ENCODE measurements at regions not wholly inside any gene's neighbourhood (a gene's known extent, or its start where the extent isn't known, plus 50 kb on each side); places are given as distances from the start of the nearest gene placed in this dataset.
A peak's percentile ranks its signal among the peaks of the same experiment; 100 is the strongest.

DNA sequence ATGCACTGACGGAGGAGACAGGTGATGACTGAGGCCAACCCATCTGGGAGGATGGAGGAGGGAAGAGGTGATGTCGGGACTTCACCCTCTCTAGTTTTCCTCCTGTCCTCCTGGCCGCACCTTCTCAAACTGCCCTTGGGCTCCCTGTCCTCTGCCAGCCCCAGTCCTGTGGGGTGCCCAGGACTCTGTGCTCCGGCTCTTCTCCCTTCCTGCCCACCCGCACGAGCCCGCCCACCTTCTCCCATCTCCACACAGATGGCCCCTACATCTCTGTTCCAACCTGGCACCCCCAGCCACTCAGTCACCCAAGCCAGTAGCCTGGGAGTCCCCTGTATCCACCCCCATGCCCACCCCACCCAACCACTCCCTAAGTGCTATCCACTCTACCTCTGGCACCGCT, 206.7 kb upstream of the LINGO1 start:
- DNase-seq, result no peak
- H4K20me1 ChIP-seq (ENCODE audit: insufficient read depth, low read depth, low read length), result 0 out of 2 replicates have a peak, but pooled peaks cover 4% of the 10 kb centered on the region
- no peak overlapping the region for H3K4me3 ChIP-seq (ENCODE audit: low read length)
- H3K27me3 ChIP-seq (ENCODE audit: low read length), result no peaks in the 10 kb centered on the region
- no peaks in the 10 kb centered on the region; the same call in 1 of the 2 replicates for H3K9me3 ChIP-seq (ENCODE audit: low read length)
- no peak overlapping the region for H3K27ac ChIP-seq (ENCODE audit: low read length)
- H3K9ac ChIP-seq (ENCODE audit: low read length), result no peak overlapping the region
- H3K36me3 ChIP-seq (ENCODE audit: insufficient read depth, low read length), result no peaks in the 10 kb centered on the region
- no peaks in the 10 kb centered on the region for H3K4me1 ChIP-seq (ENCODE audit: low read length)
- no peak overlapping the region for H2AFZ ChIP-seq (ENCODE audit: low read length)
- H3K4me2 ChIP-seq (ENCODE audit: low read depth, low read length, poor library complexity, severe bottlenecking), result no peak overlapping the region
- no peaks in the 10 kb centered on the region for H3K79me2 ChIP-seq (ENCODE audit: low read length)
- no peaks in the 10 kb centered on the region for H3K9me2 ChIP-seq (replicated peaks; ENCODE audit: insufficient read depth, low read length)

DNA sequence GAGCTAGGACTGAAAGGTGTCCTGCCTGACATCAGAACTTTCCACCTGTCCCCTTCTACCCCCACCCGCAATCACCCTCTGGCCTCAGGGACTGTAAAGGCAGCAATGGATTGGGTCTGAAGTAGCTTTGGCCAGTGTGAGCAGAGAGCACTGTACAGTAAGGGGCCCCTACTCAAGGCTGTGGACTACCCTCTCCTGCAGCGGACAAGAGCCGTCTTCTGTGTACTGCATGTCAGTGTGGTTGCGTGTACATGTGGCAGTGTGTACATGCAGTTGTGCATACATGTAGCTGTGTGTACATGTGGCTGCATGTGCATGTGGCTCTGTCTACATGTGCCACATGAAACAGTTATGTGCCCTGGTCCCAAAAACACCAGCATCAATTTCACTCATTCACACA, 205.9 kb upstream of the LINGO1 start:
- no peak overlapping the region for H3K4me2 ChIP-seq (ENCODE audit: low read depth, low read length, poor library complexity, severe bottlenecking)
- no peaks in the 10 kb centered on the region for H3K9me2 ChIP-seq (replicated peaks; ENCODE audit: insufficient read depth, low read length)
- H3K27ac ChIP-seq (ENCODE audit: low read length), result no peak overlapping the region
- H3K4me1 ChIP-seq (ENCODE audit: low read length), result no peaks in the 10 kb centered on the region
- H3K36me3 ChIP-seq (ENCODE audit: insufficient read depth, low read length), result no peaks in the 10 kb centered on the region
- H3K27me3 ChIP-seq (ENCODE audit: low read length), result no peaks in the 10 kb centered on the region
- H4K20me1 ChIP-seq (ENCODE audit: insufficient read depth, low read depth, low read length), result 0 out of 2 replicates have a peak, but pooled peaks cover 4% of the 10 kb centered on the region
- DNase-seq, result no peak
- H3K4me3 ChIP-seq (ENCODE audit: low read length), result no peak overlapping the region
- H2AFZ ChIP-seq (ENCODE audit: low read length), result no peak overlapping the region
- H3K9me3 ChIP-seq (ENCODE audit: low read length), result no peaks in the 10 kb centered on the region
- H3K9ac ChIP-seq (ENCODE audit: low read length), result no peak overlapping the region
- H3K79me2 ChIP-seq (ENCODE audit: low read length), result no peaks in the 10 kb centered on the region

DNA sequence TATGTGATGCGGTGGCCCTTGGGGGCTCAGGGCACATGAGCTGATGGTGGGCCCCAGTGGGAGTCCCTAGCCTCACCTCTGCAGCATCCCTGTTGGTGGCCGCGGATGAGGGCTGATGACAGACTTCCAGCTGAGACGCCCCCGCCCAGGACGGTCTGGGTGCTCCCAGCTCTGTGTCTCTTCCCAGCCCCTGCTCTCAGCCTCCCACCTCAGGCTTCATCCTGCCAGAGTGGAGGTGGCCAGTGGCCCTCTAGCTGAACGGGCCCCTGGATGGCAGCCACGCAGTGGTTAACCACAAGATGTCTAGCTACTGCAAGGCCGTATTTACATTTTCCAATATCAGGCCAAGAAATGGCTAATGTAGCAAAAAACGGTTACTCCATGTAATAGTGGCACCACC, 205.3 kb upstream of the LINGO1 start:
- Histone ChIP-seq H3K4me3 (ENCODE audit: low read length) (no peak overlapping the region), H4K20me1 (ENCODE audit: insufficient read depth, low read depth, low read length) (0 out of 2 replicates have a peak, but pooled peaks cover 4% of the 10 kb centered on the region), H3K27ac (ENCODE audit: low read length) (no peak overlapping the region), H2AFZ (ENCODE audit: low read length) (no peak overlapping the region), H3K27me3 (ENCODE audit: low read length) (no peaks in the 10 kb centered on the region), H3K4me2 (ENCODE audit: low read depth, low read length, poor library complexity, severe bottlenecking) (no peak overlapping the region), H3K9ac (ENCODE audit: low read length) (no peak overlapping the region), H3K9me3 (ENCODE audit: low read length) (no peaks in the 10 kb centered on the region), H3K4me1 (ENCODE audit: low read length) (no peaks in the 10 kb centered on the region), H3K79me2 (ENCODE audit: low read length) (no peaks in the 10 kb centered on the region), H3K9me2 (replicated peaks; ENCODE audit: insufficient read depth, low read length) (no peaks in the 10 kb centered on the region), H3K36me3 (ENCODE audit: insufficient read depth, low read length) (no peaks in the 10 kb centered on the region)
- DNase-seq, result no peak

DNA sequence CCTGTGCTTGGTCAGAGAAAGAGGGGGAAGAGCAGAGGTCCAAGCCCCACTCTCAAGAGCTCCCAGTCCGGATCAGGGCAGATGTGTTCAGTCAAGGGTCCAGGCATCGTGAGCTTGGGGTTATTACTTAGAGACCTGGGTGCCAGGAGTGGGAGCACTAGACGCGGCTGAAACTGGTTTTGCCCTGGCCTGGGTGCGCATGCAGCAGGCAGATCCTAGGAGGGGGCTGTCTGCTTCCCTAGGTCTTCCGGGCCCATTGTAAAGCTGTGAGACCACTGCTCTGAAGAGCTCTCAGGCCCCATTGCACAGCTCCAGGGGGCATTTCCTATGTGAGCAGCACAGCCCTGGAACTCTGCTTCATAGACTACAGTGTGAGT, 204.9 kb upstream of the LINGO1 start:
- Histone ChIP-seq H3K4me2 (ENCODE audit: low read depth, low read length, poor library complexity, severe bottlenecking) (no peak overlapping the region), H3K4me1 (ENCODE audit: low read length) (no peaks in the 10 kb centered on the region), H4K20me1 (ENCODE audit: insufficient read depth, low read depth, low read length) (0 out of 2 replicates have a peak, but pooled peaks cover 4% of the 10 kb centered on the region), H3K27ac (ENCODE audit: low read length) (no peak overlapping the region), H3K27me3 (ENCODE audit: low read length) (no peaks in the 10 kb centered on the region), H3K9me3 (ENCODE audit: low read length) (no peaks in the 10 kb centered on the region), H3K79me2 (ENCODE audit: low read length) (no peaks in the 10 kb centered on the region), H2AFZ (ENCODE audit: low read length) (no peak overlapping the region), H3K4me3 (ENCODE audit: low read length) (no peak overlapping the region), H3K9me2 (replicated peaks; ENCODE audit: insufficient read depth, low read length) (no peaks in the 10 kb centered on the region), H3K36me3 (ENCODE audit: insufficient read depth, low read length) (no peaks in the 10 kb centered on the region), H3K9ac (ENCODE audit: low read length) (no peak overlapping the region)
- DNase-seq, result no peak

DNA sequence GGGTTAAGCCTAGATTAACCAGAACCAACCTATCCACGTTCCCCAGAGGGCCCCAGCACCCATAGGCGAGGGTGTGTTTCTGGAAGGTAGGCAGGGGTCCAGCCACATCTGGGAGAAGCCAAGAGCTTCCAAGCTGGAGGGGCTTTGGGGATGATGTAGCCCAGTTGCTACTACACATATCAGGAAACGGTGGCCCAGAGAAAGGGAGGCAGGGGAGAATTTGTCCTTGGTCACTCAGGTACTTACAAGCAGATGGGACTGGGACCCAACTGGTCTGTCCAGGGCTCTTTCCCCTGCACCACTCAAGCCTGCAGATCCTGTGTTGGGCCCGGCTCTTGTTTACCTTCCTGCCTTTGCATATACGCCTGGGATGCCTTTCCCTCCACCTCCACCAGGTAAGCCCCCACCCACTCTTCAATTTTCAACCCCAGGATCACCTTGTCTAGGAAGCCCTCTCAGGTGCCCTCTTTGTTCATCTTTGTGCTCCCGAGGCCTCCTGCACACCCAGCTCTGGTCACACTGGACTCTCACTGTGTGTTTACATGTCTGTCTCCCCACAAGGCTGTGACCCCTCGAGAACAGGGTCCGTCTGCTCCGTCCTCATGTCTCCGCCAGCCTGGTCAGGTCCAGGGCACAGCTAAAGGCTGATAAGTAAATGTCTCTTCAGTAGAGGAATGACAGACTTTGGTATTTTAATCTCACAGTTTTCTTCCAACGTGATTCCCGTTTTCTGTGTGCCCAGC, 204.4 kb upstream of the LINGO1 start:
- DNase-seq, result no peak
- Histone ChIP-seq H2AFZ (ENCODE audit: low read length) (no peak overlapping the region), H3K9me3 (ENCODE audit: low read length) (no peaks in the 10 kb centered on the region), H3K27me3 (ENCODE audit: low read length) (no peaks in the 10 kb centered on the region), H3K79me2 (ENCODE audit: low read length) (no peaks in the 10 kb centered on the region), H3K4me3 (ENCODE audit: low read length) (no peak overlapping the region), H3K27ac (ENCODE audit: low read length) (no peak overlapping the region), H4K20me1 (ENCODE audit: insufficient read depth, low read depth, low read length) (0 out of 2 replicates have a peak, but pooled peaks cover 4% of the 10 kb centered on the region), H3K9ac (ENCODE audit: low read length) (no peak overlapping the region), H3K9me2 (replicated peaks; ENCODE audit: insufficient read depth, low read length) (no peaks in the 10 kb centered on the region), H3K4me1 (ENCODE audit: low read length) (no peaks in the 10 kb centered on the region), H3K36me3 (ENCODE audit: insufficient read depth, low read length) (no peaks in the 10 kb centered on the region), H3K4me2 (ENCODE audit: low read depth, low read length, poor library complexity, severe bottlenecking) (no peak overlapping the region)

DNA sequence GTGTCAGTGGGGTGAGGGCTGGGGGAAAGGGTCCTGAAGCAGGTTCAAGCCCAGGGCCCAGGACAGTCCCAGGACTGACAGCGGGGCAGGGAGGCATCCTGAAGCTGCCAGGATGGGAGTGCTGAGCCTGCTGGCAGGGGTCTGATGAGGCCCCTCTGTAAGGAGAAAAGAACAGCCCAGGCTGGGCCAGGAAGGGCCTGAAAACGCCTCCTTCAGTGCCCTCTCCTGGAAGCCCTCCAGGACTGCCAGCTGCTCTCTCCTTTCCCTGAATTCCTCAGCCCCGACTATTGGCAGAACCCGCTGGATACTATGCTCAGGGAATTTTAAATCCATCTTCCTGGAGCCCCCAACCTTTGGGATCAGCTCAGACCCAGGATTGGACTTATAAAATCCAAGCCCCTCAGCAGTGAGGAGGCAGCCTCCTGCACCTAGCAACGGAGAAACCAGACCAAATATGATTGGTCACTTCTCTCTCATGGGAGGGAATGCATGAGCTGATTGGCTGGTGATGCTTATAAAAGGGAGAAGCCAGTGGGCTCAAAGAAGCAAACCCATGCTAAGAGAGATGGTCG, 203.5 kb upstream of the LINGO1 start:
- no peaks in the 10 kb centered on the region for H3K9me2 ChIP-seq (replicated peaks; ENCODE audit: insufficient read depth, low read length)
- H3K4me3 ChIP-seq (ENCODE audit: low read length), result no peak overlapping the region
- no peak overlapping the region for H3K4me2 ChIP-seq (ENCODE audit: low read depth, low read length, poor library complexity, severe bottlenecking)
- no peak overlapping the region for H3K9ac ChIP-seq (ENCODE audit: low read length)
- H3K36me3 ChIP-seq (ENCODE audit: insufficient read depth, low read length), result no peaks in the 10 kb centered on the region
- no peak overlapping the region for H3K27ac ChIP-seq (ENCODE audit: low read length)
- 0 out of 2 replicates have a peak, but pooled peaks cover 4% of the 10 kb centered on the region for H4K20me1 ChIP-seq (ENCODE audit: insufficient read depth, low read depth, low read length)
- no peaks in the 10 kb centered on the region for H3K79me2 ChIP-seq (ENCODE audit: low read length)
- no peaks in the 10 kb centered on the region for H3K27me3 ChIP-seq (ENCODE audit: low read length)
- no peak overlapping the region for H2AFZ ChIP-seq (ENCODE audit: low read length)
- no peaks in the 10 kb centered on the region for H3K9me3 ChIP-seq (ENCODE audit: low read length)
- no peaks in the 10 kb centered on the region for H3K4me1 ChIP-seq (ENCODE audit: low read length)
- peak; percentile 88 for DNase-seq

DNA sequence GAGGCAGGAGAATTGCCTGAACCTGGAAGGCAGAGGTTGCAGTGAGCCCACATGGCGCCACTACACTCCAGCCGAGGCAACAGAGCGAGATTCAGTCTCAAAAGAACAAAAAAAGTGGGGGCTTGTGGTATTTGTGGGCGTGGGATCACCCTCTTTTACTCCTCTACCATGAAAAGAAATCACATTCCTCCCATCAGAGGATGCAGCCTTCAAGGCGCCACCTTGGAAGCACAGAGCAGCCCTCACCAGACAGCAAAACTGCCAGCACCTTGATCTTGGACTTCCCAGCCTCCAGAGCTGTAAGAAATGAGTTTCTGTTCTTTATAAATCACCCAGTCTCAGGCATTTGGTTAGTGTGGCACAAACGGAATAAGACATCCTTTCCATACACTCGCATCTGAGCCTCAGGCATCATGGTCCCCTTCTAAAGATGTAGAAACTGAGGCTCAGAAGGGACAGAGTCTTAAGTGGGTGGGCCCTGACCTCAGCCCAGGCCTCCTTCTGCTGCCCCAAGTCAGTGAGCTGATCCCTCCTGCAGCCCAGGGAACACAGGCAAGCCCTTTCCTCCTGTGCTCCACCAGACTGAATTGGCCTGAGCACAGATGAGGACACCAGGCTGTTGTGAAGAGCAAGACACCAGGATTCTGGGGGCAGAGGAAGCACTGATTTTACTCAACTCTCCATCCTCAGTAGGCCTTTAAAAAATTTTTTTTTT, 201.7 kb upstream of the LINGO1 start:
- Histone ChIP-seq H3K9me2 (replicated peaks; ENCODE audit: insufficient read depth, low read length) (no peaks in the 10 kb centered on the region), H3K4me3 (ENCODE audit: low read length) (no peak overlapping the region), H3K4me1 (ENCODE audit: low read length) (no peaks in the 10 kb centered on the region), H3K4me2 (ENCODE audit: low read depth, low read length, poor library complexity, severe bottlenecking) (no peak overlapping the region), H3K9ac (ENCODE audit: low read length) (no peak overlapping the region), H3K27ac (ENCODE audit: low read length) (no peak overlapping the region), H2AFZ (ENCODE audit: low read length) (no peak overlapping the region), H3K9me3 (ENCODE audit: low read length) (no peaks in the 10 kb centered on the region), H3K27me3 (ENCODE audit: low read length) (no peaks in the 10 kb centered on the region), H3K36me3 (ENCODE audit: insufficient read depth, low read length) (no peaks in the 10 kb centered on the region), H4K20me1 (ENCODE audit: insufficient read depth, low read depth, low read length) (0 out of 2 replicates have a peak, but pooled peaks cover 4% of the 10 kb centered on the region), H3K79me2 (ENCODE audit: low read length) (no peaks in the 10 kb centered on the region)
- no peak for DNase-seq

DNA sequence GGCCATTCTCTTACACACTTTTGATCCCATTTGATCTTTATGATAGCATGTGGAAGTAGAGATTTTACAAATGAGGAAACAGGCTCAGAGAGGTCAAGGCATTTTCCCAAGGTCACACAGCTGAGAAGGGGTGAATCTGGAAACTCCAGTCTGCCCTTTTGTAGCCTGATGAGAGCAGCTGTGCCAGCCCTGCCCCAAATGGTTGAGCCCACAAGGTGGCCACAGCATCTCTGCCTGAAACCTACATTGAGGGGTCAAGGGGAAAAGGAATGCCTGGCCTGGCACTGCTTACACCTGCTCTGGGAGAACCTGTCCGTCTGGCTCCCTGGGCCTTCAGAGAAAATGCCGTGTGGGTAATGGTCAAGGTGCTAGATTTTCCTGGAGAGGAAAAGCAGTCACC, 200.2 kb upstream of the LINGO1 start:
- H3K27me3 ChIP-seq (ENCODE audit: low read length), result no peaks in the 10 kb centered on the region
- H4K20me1 ChIP-seq (ENCODE audit: insufficient read depth, low read depth, low read length), result no peaks in the 10 kb centered on the region
- H3K9me2 ChIP-seq (replicated peaks; ENCODE audit: insufficient read depth, low read length), result no peaks in the 10 kb centered on the region
- H3K36me3 ChIP-seq (ENCODE audit: insufficient read depth, low read length), result no peaks in the 10 kb centered on the region
- no peak for DNase-seq
- H3K4me3 ChIP-seq (ENCODE audit: low read length), result no peak overlapping the region
- no peaks in the 10 kb centered on the region for H3K9me3 ChIP-seq (ENCODE audit: low read length)
- no peak overlapping the region for H2AFZ ChIP-seq (ENCODE audit: low read length)
- no peaks in the 10 kb centered on the region for H3K4me1 ChIP-seq (ENCODE audit: low read length)
- no peak overlapping the region for H3K27ac ChIP-seq (ENCODE audit: low read length)
- H3K9ac ChIP-seq (ENCODE audit: low read length), result no peak overlapping the region
- H3K4me2 ChIP-seq (ENCODE audit: low read depth, low read length, poor library complexity, severe bottlenecking), result no peak overlapping the region
- H3K79me2 ChIP-seq (ENCODE audit: low read length), result no peaks in the 10 kb centered on the region

Measured in Karpas-422 (cell line).